Endodermal cell (in vitro differentiated cells): ENCODE measurements at regions not wholly inside any gene's neighbourhood (a gene's known extent, or its start where the extent isn't known, plus 50 kb on each side); places are given as distances from the start of the nearest gene placed in this dataset.

ENCODE experiments used
- DNase-seq: peaks from one replicate; pipeline ENCODE4 v3.0.0-alpha.2; 2017
- H3K27ac ChIP-seq: 2 replicates; pipeline ENCODE4 v1.5.1; 2013; ENCODE audit warnings: mild to moderate bottlenecking, low read depth, low read length, moderate library complexity
- H3K27me3 ChIP-seq: 2 replicates; pipeline ENCODE4 v1.6.1; 2013; ENCODE audit warnings: mild to moderate bottlenecking, low read length, moderate library complexity; ENCODE audit not compliant: insufficient read depth, control insufficient read depth, poor library complexity, severe bottlenecking
- H3K36me3 ChIP-seq: 2 replicates; pipeline ENCODE4 v1.7.0; 2013; ENCODE audit warnings: mild to moderate bottlenecking, low read length, moderate library complexity; ENCODE audit not compliant: control insufficient read depth, insufficient read depth
- H3K4me1 ChIP-seq: one replicate; pipeline ENCODE4 v1.7.0; 2013; ENCODE audit warnings: low read length; ENCODE audit not compliant: control insufficient read depth, insufficient read depth
- H3K4me3 ChIP-seq: 2 replicates; pipeline ENCODE4 v1.5.1; 2013; ENCODE audit warnings: mild to moderate bottlenecking, low read length, moderate library complexity
- H3K9ac ChIP-seq: 2 replicates; pipeline ENCODE4 v1.6.1; 2013; ENCODE audit warnings: mild to moderate bottlenecking, low read length, moderate library complexity; ENCODE audit not compliant: poor library complexity, severe bottlenecking; ENCODE audit errors: extremely low read depth
- H3K9me3 ChIP-seq: 2 replicates; pipeline ENCODE4 v1.6.1; 2013; ENCODE audit warnings: mild to moderate bottlenecking, low read length, moderate library complexity; ENCODE audit not compliant: control insufficient read depth
- H3K27ac Mint-ChIP-seq: 2 replicates; pipeline ENCODE4 v1.8.0; 2020; ENCODE audit warnings: mixed read lengths
- H3K27me3 Mint-ChIP-seq: 2 replicates; pipeline ENCODE4 v1.8.0; 2021; ENCODE audit warnings: mild to moderate bottlenecking, mixed read lengths; ENCODE audit not compliant: insufficient read depth
- H3K36me3 Mint-ChIP-seq: 2 replicates; pipeline ENCODE4 v1.8.0; 2020; ENCODE audit warnings: low read depth, mixed read lengths
- H3K4me1 Mint-ChIP-seq: 2 replicates; pipeline ENCODE4 v1.8.0; 2020; ENCODE audit warnings: mixed read lengths
- H3K4me3 Mint-ChIP-seq: 2 replicates; pipeline ENCODE4 v1.8.0; 2020; ENCODE audit warnings: mild to moderate bottlenecking, moderate library complexity, mixed read lengths
- H3K9me3 Mint-ChIP-seq: 2 replicates; pipeline ENCODE4 v1.8.0; 2020; ENCODE audit warnings: mild to moderate bottlenecking, mixed read lengths
- WGBS, 2 experiments: methylation state at CpG; one replicate each; pipeline versions ENCODE4 v1.1.5 to v1.1.7; 2013; ENCODE audit warnings: missing lambda C conversion rate in 2 of 2, mixed read lengths in 1 of 2; ENCODE audit not compliant: insufficient coverage in 1 of 2, insufficient read length in 1 of 2; 5-methylcytosine and 5-hydroxymethylcytosine counted together
- TF ChIP-seq, protein P1 (sequence below): fragments of 200-600 bp; sonication (generic); conservative IDR thresholded peaks from 2 replicates; pipeline ENCODE4 v1.5.0; 2021; ENCODE audit warnings: antibody characterized with exemption, mild to moderate bottlenecking

DNA sequence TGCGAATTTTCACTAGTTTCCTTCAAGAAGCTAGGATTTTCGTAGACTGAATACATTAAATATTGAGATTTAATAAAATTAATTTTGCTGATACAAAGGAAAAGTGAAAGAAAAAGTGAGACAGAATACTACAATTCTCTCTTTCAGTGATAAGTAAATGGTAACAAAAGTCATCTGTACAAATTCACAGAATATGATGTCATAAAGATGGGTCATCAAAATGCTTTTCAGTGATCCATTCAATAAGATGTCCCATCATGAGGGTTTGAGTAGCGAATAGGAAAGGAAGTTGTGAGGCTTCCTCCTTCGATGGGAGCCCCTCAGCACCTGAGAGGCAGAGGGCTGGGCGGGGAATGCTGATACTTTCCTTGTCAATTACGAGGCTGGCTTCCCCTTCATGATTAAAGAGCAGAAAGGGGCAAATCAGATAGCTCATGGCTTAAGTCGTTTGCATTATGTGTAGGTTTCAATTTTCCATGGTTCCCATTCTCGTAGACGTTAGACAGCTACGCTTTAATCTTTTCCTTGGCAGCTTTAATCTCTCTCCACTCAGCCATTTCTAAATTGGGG lies 108.8 kb upstream of the SORBS2 start:
- no peak overlapping the region for H3K9ac ChIP-seq
- H3K4me3 ChIP-seq: no peak overlapping the region
- no peaks in the 10 kb centered on the region for H3K36me3 Mint-ChIP-seq
- H3K9me3 Mint-ChIP-seq: peaks cover 5% of the 10 kb centered on the region
- H3K27ac ChIP-seq: no peak overlapping the region
- no peaks in the 10 kb centered on the region for H3K27me3 Mint-ChIP-seq
- H3K4me1 Mint-ChIP-seq: peaks cover 3% of the 10 kb centered on the region
- H3K9me3 ChIP-seq: peaks cover 6% of the 10 kb centered on the region
- no peak overlapping the region for H3K27ac Mint-ChIP-seq
- no peaks in the 10 kb centered on the region for H3K36me3 ChIP-seq
- TF ChIP-seq, protein P1, sequence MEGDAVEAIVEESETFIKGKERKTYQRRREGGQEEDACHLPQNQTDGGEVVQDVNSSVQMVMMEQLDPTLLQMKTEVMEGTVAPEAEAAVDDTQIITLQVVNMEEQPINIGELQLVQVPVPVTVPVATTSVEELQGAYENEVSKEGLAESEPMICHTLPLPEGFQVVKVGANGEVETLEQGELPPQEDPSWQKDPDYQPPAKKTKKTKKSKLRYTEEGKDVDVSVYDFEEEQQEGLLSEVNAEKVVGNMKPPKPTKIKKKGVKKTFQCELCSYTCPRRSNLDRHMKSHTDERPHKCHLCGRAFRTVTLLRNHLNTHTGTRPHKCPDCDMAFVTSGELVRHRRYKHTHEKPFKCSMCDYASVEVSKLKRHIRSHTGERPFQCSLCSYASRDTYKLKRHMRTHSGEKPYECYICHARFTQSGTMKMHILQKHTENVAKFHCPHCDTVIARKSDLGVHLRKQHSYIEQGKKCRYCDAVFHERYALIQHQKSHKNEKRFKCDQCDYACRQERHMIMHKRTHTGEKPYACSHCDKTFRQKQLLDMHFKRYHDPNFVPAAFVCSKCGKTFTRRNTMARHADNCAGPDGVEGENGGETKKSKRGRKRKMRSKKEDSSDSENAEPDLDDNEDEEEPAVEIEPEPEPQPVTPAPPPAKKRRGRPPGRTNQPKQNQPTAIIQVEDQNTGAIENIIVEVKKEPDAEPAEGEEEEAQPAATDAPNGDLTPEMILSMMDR: no peak
- DNase-seq: no peak
- WGBS, 2 experiments: 86 to 88% methylated on average over 6 to 10 of the region's 10 CpGs
- H3K4me1 ChIP-seq: no peaks in the 10 kb centered on the region
- no peaks in the 10 kb centered on the region for H3K27me3 ChIP-seq
- no peak overlapping the region for H3K4me3 Mint-ChIP-seq

DNA sequence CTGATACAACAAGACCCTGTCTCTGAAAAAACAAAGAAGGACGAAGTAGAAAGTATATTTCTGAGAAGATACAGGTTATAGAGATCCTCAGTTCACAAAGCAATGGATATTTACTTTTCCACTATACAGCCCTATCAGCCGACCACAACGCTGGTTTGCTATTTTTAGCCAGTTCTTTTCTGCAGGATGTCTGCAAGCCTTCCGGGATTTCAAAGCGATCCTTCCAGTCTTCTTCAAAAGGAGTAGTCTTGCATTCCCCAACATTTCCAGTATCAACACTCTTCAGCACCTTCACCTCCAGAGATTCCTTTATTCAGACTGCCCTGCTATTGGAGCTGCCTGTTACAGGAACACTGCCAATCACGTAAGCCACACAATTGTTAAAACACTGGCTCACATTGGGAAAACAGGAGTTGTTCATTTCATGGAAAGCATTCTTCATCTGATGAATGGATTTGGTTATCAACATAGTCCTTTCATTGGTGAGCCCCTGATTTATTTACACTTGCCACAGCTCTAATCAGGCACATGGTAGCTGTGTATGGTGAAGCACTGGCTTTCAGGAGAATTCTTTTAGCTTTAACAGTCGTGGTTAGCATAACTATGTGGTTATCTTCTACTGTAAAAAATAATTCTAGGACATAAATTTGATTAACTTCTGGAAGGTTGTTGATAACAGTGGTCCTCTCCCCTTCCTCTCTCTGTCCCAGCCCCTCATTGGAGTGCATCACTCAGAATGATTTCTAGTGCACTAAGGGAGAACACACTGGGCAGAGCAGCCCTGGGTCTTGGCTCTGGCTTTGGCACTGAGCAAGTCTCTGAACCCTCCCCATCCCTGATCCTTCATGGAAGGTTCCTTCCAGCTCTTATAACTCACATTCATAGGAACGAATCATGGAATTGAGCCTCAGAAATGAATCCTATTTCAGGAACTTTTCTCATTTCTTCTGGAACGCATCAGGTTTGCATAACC lies 109.9 kb upstream of the SORBS2 start:
- no peaks in the 10 kb centered on the region for H3K27me3 ChIP-seq
- Mint-ChIP-seq H3K27ac (no peak overlapping the region), H3K4me1 (peaks cover 3% of the 10 kb centered on the region), H3K36me3 (no peaks in the 10 kb centered on the region), H3K4me3 (no peak overlapping the region), H3K9me3 (peaks cover 5% of the 10 kb centered on the region), H3K27me3 (no peaks in the 10 kb centered on the region)
- no peak overlapping the region for H3K9ac ChIP-seq
- peaks cover 6% of the 10 kb centered on the region for H3K9me3 ChIP-seq
- H3K4me1 ChIP-seq: no peaks in the 10 kb centered on the region
- H3K36me3 ChIP-seq: no peaks in the 10 kb centered on the region
- WGBS, 2 experiments: 91 to 93% methylated on average over 6 to 9 of the region's 9 CpGs
- no peak overlapping the region for H3K4me3 ChIP-seq
- H3K27ac ChIP-seq: no peak overlapping the region
- TF ChIP-seq, protein P1: no peak
- DNase-seq: no peak

- Mint-ChIP-seq H3K27ac (no peak overlapping the region), H3K27me3 (no peaks in the 10 kb centered on the region), H3K9me3 (peaks cover 5% of the 10 kb centered on the region), H3K36me3 (no peaks in the 10 kb centered on the region), H3K4me3 (no peak overlapping the region), H3K4me1 (peaks cover 3% of the 10 kb centered on the region)
- Histone ChIP-seq H3K36me3 (no peaks in the 10 kb centered on the region), H3K4me3 (no peak overlapping the region), H3K27ac (no peak overlapping the region), H3K27me3 (no peaks in the 10 kb centered on the region), H3K9me3 (peaks cover 6% of the 10 kb centered on the region), H3K4me1 (no peaks in the 10 kb centered on the region), H3K9ac (no peak overlapping the region)
- no peak for DNase-seq
- 94 to 96% methylated on average over 15 to 17 of the region's 17 CpGs for WGBS, 2 experiments
- TF ChIP-seq, protein P1: no peak
These were observed 112.6 kb upstream of the SORBS2 start for GRCh38 chr4:185924458-185925044.
